ENCODE measurements at regions not wholly inside any gene's neighbourhood (a gene's known extent, or its start where the extent isn't known, plus 50 kb on each side); places are given as distances from the start of the nearest gene placed in this dataset.

GRCh38 chr5:61995486-61995885 is 310.5 kb upstream of the KIF2A start:
- TF ChIP-seq CTCF (IDR thresholded peaks at IDR 0.05) (no peak), POLR2A (IDR thresholded peaks at IDR 0.05) (no peak)

Measured in vagina (tissue), 2 donors.